ENCODE measurements at regions not wholly inside any gene's neighbourhood (a gene's known extent, or its start where the extent isn't known, plus 50 kb on each side); places are given as distances from the start of the nearest gene placed in this dataset.

- TF ChIP-seq EZH2 (IDR thresholded peaks at IDR 0.05; ENCODE audit: borderline replicate concordance, insufficient read depth, low read length, poor library complexity, severe bottlenecking) (no peak), CTCF (IDR thresholded peaks at IDR 0.05; ENCODE audit: poor library complexity, severe bottlenecking) (no peak)
Observed at GRCh38 chr3:147554332-147554731, 145.2 kb downstream of the ZIC1 start.
